Astrocyte (in vitro differentiated cells and primary cell): ENCODE measurements at regions not wholly inside any gene's neighbourhood (a gene's known extent, or its start where the extent isn't known, plus 50 kb on each side); places are given as distances from the start of the nearest gene placed in this dataset.

Experiments
- CTCF ChIP-seq: IDR thresholded peaks from 2 replicates; pipeline ENCODE4 v1.5.1; 2011; ENCODE audit warnings: low read depth, mild to moderate bottlenecking, inconsistent platforms, low read length, moderate library complexity; ENCODE audit not compliant: insufficient read depth
- EZH2 ChIP-seq: IDR thresholded peaks from 2 replicates; pipeline ENCODE4 v1.6.1; 2012; ENCODE audit warnings: mild to moderate bottlenecking, low read length, inconsistent platforms; ENCODE audit not compliant: insufficient read depth

- TF ChIP-seq CTCF (no peak), EZH2 (no peak)
Measured at GRCh38 chr5:18675041-18675440, 1040.8 kb downstream of the TAF11L14 start.
